Stimulated activated CD4-positive, alpha-beta T cell treated with anti-CD3 and anti-CD28 coated beads, Interleukin-2, amount 100 ng/mL, for 24 hours (primary cell): ENCODE measurements at regions not wholly inside any gene's neighbourhood (a gene's known extent, or its start where the extent isn't known, plus 50 kb on each side); places are given as distances from the start of the nearest gene placed in this dataset.
A peak's percentile ranks its signal among the peaks of the same experiment; 100 is the strongest.
"Not testable (repeated sequence)": the region's sequence is repeated elsewhere in the genome, so short reads cannot be mapped to it uniquely, and the experiment has no call there.

Source experiments
- DNase-seq, 2 donors: peaks; one replicate each; pipeline ENCODE4 v3.0.0-alpha.2; 2020

GRCh38 chr7:142460402-142461117 is 202.7 kb upstream of the PRSS58 start:
- DNase-seq = no peak

- DNase-seq = peak in 1 of 2 donors; percentile 29
Measured at GRCh38 chr7:142459551-142459963, 201.7 kb upstream of the PRSS58 start.

- no peak for DNase-seq
Measured at GRCh38 chr7:142457146-142457703, 199.4 kb upstream of the PRSS58 start.

GRCh38 chr7:142455392-142455791 is 197.5 kb upstream of the PRSS58 start:
- no peak for DNase-seq

- peak in 1 of 2 donors; percentile 19 for DNase-seq
Measured at GRCh38 chr7:142454862-142455261, 197.0 kb upstream of the PRSS58 start.

- no peak for DNase-seq
Measured at GRCh38 chr7:142452791-142453190, 194.9 kb upstream of the PRSS58 start.

- no peak for DNase-seq
Measured at GRCh38 chr7:142451817-142452216, 194.0 kb upstream of the PRSS58 start.

- no peak for DNase-seq
Measured at GRCh38 chr7:142451296-142451695, 193.4 kb upstream of the PRSS58 start.

GRCh38 chr7:142450695-142451094 is 192.8 kb upstream of the PRSS58 start:
- DNase-seq = no peak

GRCh38 chr7:142450206-142450605 is 192.3 kb upstream of the PRSS58 start:
- no peak for DNase-seq

- not testable (repeated sequence) for DNase-seq
Measured at GRCh38 chr7:142448857-142449256, 191.0 kb upstream of the PRSS58 start.

GRCh38 chr7:142447762-142448161 is 189.9 kb upstream of the PRSS58 start:
- DNase-seq = no peak

GRCh38 chr7:142445019-142445686 is 187.3 kb upstream of the PRSS58 start:
- DNase-seq = peak; percentile 33 to 42

- no peak for DNase-seq
Measured at GRCh38 chr7:142443216-142444010, 185.6 kb upstream of the PRSS58 start.

GRCh38 chr7:142442396-142442795 is 184.5 kb upstream of the PRSS58 start:
- DNase-seq = no peak

GRCh38 chr7:142440906-142441411 is 183.1 kb upstream of the PRSS58 start:
- DNase-seq = no peak

- no peak for DNase-seq
Measured at GRCh38 chr7:142440219-142440905, 182.5 kb upstream of the PRSS58 start.

GRCh38 chr7:142439739-142440138 is 181.9 kb upstream of the PRSS58 start:
- DNase-seq = no peak

- no peak for DNase-seq
Measured at GRCh38 chr7:142438923-142439515, 181.2 kb upstream of the PRSS58 start.

GRCh38 chr7:142438235-142438922 is 180.5 kb upstream of the PRSS58 start:
- peak; percentile 29 to 30 for DNase-seq

GRCh38 chr7:142437741-142438140 is 179.9 kb upstream of the PRSS58 start:
- DNase-seq = no peak
